Spleen (tissue), 11 donors: ENCODE measurements at regions not wholly inside any gene's neighbourhood (a gene's known extent, or its start where the extent isn't known, plus 50 kb on each side); places are given as distances from the start of the nearest gene placed in this dataset.

Experiments
- DNase-seq: peaks from one replicate; pipeline ENCODE4 v3.0.0-alpha.2; 2020
- H3K27ac ChIP-seq, 8 donors: fragments of 200-600 bp; sonication (generic) in 7 of 8; 1 replicate in 4 of 8; 2 replicates in 4 of 8; pipeline versions ENCODE4 v1.5.0 to v1.8.0; 2016 to 2021; ENCODE audit warnings: inconsistent platforms in 4 of 8, mild to moderate bottlenecking in 4 of 8, moderate library complexity in 1 of 8
- H3K27me3 ChIP-seq, 7 donors: fragments of 200-600 bp; sonication (generic) in 6 of 7; replicated peaks in 1 of 7; 1 replicate in 4 of 7; 2 replicates in 3 of 7; pipeline versions ENCODE4 v1.5.0 to v1.8.0; 2016 to 2021; ENCODE audit warnings: inconsistent platforms in 3 of 7, mild to moderate bottlenecking in 1 of 7
- H3K36me3 ChIP-seq, 6 donors: fragments of 200-600 bp; sonication (generic) in 5 of 6; 1 replicate in 4 of 6; 2 replicates in 2 of 6; pipeline versions ENCODE4 v1.5.0 to v1.8.0; 2016 to 2021; ENCODE audit warnings: inconsistent platforms in 2 of 6
- H3K4me1 ChIP-seq, 6 donors: fragments of 200-600 bp; sonication (generic) in 5 of 6; 1 replicate in 3 of 6; 2 replicates in 3 of 6; pipeline versions ENCODE4 v1.5.0 to v1.8.0; 2016 to 2021; ENCODE audit warnings: inconsistent platforms in 3 of 6
- H3K4me3 ChIP-seq, 8 donors: fragments of 200-600 bp; sonication (generic) in 7 of 8; 1 replicate in 4 of 8; 2 replicates in 4 of 8; pipeline versions ENCODE4 v1.5.0 to v1.8.0; 2016 to 2021; ENCODE audit warnings: inconsistent platforms in 4 of 8, mild to moderate bottlenecking in 4 of 8, moderate library complexity in 2 of 8
- H3K9me3 ChIP-seq, 8 donors: fragments of 200-600 bp; sonication (generic) in 7 of 8; 1 replicate in 4 of 8; 2 replicates in 4 of 8; pipeline versions ENCODE4 v1.5.0 to v1.8.0; 2016 to 2021; ENCODE audit warnings: inconsistent platforms in 4 of 8
- POLR2A ChIP-seq, 3 donors: fragments of 450-650 bp; IDR thresholded peaks; one replicate each; pipeline ENCODE4 v1.5.1; 2017; ENCODE audit warnings: antibody characterized with exemption in 3 of 3, mild to moderate bottlenecking in 1 of 3
- POLR2AphosphoS5 ChIP-seq, 3 donors: sonication (generic); formaldehyde crosslinking; IDR thresholded peaks; one replicate each; pipeline ENCODE4 v1.5.1; 2017; ENCODE audit warnings: antibody characterized with exemption in 3 of 3
- WGBS, 5 donors: extraction: QIAGEN DNeasy Blood & Tissue Kit in 3 of 5; methylation state at CpG; one replicate each; pipeline versions ENCODE4 v1.1.5 to v1.1.7; 2013 to 2018; 5-methylcytosine and 5-hydroxymethylcytosine counted together
- intact Hi-C: fragments of 100-400 bp; cut with DNase I; formaldehyde crosslinking; loops from one replicate; pipeline ENCODE4 v1.15.0; 2023; ENCODE audit warnings: low total_unique reads
- TF ChIP-seq, protein P1 (sequence below), 11 experiments: fragments of 200-600 bp in 7 of 11; fragments of 450-650 bp in 4 of 11; sonication (generic) in 4 of 11; IDR thresholded peaks in 8 of 11; conservative IDR thresholded peaks in 3 of 11; 1 replicate in 7 of 11; 2 replicates in 4 of 11; pipeline versions ENCODE4 v1.4.0 to v1.8.0; 2016 to 2021; ENCODE audit warnings: antibody characterized with exemption in 11 of 11, inconsistent platforms in 4 of 11, mild to moderate bottlenecking in 1 of 11
- donor health status: healthy with polysubstance abuse.
- donor health status: DM: no; HTN: no; CAD: no; lungs with moderate emphysema.
- donor health status: DM: no; HTN: no; CAD: no.
- donor health status: Bipolar disorder and iron deficiency.
- donor health status: healthy.
- donor health status: DM: no; HTN: no; CAD: no.
- donor health status: DM: yes; HTN: yes; CAD: no.

DNA sequence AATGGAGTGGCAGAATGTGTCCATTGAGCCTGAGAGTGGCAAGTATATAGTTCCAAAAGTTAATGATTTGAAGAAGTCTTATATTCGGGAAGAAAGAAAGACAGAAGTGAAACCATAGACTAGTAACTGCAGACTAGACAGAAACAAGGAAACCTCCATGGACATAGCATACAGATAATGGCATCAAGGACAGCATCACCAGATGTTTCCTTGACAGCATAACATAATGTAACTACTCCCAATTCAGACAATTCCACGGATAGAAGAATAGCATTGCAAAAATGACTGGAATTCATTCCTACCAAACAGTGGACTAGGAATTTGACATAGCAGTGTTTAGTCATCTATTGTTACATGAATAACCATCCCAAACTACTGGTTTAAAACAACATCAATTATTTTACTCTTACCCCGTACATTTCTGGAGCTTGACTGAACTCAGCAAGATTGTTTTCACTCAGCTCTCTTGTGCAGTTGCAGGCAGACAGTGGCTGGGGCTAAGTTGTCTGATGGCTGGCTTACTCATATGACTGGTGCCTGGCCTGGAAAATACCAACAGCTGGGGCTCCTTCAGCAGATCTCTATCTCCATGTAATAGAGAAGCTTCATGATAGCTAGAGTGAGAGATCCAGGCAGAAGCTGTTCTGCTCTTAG, 109.7 kb upstream of the GADL1 start:
- intact Hi-C loops, result no loop called here
- Histone ChIP-seq H3K4me3 (no peak overlapping the region), H3K27ac (peak overlapping the region in 1 of 8 donors; percentile 45), H3K27me3 (no peaks in the 10 kb centered on the region), H3K4me1 (peaks cover 0 to 3% (median 0%) of the 10 kb centered on the region in 6 donors), H3K36me3 (no peaks in the 10 kb centered on the region), H3K9me3 (no peaks in the 10 kb centered on the region)
- 38 to 76% (median 58%) methylated on average over 3 of the region's 3 CpGs for WGBS, 5 donors
- TF ChIP-seq POLR2A (IDR thresholded peaks at IDR 0.05) (no peak), POLR2AphosphoS5 (IDR thresholded peaks at IDR 0.05) (no peak)
- TF ChIP-seq, protein P1, sequence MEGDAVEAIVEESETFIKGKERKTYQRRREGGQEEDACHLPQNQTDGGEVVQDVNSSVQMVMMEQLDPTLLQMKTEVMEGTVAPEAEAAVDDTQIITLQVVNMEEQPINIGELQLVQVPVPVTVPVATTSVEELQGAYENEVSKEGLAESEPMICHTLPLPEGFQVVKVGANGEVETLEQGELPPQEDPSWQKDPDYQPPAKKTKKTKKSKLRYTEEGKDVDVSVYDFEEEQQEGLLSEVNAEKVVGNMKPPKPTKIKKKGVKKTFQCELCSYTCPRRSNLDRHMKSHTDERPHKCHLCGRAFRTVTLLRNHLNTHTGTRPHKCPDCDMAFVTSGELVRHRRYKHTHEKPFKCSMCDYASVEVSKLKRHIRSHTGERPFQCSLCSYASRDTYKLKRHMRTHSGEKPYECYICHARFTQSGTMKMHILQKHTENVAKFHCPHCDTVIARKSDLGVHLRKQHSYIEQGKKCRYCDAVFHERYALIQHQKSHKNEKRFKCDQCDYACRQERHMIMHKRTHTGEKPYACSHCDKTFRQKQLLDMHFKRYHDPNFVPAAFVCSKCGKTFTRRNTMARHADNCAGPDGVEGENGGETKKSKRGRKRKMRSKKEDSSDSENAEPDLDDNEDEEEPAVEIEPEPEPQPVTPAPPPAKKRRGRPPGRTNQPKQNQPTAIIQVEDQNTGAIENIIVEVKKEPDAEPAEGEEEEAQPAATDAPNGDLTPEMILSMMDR (IDR thresholded peaks at IDR 0.05 in 8 of 11, conservative IDR thresholded peaks at IDR 0.05 in 3 of 11), result no peak
- DNase-seq, result no peak

DNA sequence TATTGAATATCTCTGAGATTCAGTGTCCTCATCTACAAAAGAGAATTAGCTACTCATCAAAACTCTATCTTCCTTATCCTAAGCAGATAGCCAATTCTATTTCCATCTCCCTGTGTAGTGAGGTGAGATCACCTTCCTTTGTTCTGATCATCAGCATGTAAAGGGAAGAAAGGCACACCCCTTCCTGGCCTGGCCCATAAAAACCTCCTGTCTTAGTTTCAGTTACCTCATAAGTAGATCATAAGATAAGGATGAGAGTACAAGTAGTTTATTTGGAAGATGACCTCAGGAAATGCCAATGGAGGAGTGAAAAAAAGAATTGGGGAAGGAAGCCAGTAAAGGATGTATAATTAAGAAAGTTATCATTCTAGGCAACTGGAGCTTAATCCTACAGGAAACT, 114.5 kb upstream of the GADL1 start:
- TF ChIP-seq, protein P1 (IDR thresholded peaks at IDR 0.05 in 8 of 11, conservative IDR thresholded peaks at IDR 0.05 in 3 of 11), result no peak
- no peak for TF ChIP-seq POLR2AphosphoS5 (IDR thresholded peaks at IDR 0.05)
- TF ChIP-seq POLR2A (IDR thresholded peaks at IDR 0.05), result no peak
- intact Hi-C loops, result no loop called here
- H3K9me3 ChIP-seq, result no peaks in the 10 kb centered on the region

DNA sequence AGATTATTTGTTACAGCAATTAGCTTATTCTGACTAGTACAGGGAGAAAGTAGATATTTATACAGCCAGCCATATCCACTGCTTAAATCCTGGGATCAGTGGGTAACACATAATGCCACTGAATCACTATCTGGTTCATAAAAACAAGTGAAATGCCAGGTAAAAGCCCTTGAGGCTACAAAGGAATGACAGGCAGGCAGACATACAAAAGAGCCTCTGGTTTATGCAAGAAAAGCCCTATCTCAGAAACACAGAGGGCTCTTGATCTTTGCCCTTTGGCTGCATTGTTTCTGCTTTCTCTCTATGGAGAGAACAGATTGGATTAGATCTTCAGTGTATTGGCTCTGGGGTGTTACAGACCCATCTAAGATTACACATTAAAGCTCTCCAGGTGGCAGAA, 115.4 kb upstream of the GADL1 start:
- Histone ChIP-seq H3K4me3 (no peak overlapping the region), H3K27ac (no peak overlapping the region), H3K9me3 (no peaks in the 10 kb centered on the region), H3K27me3 (no peaks in the 10 kb centered on the region), H3K36me3 (no peaks in the 10 kb centered on the region), H3K4me1 (peaks cover 0 to 6% (median 0%) of the 10 kb centered on the region in 6 donors)
- no peak for TF ChIP-seq POLR2AphosphoS5 (IDR thresholded peaks at IDR 0.05)
- no peak for TF ChIP-seq POLR2A (IDR thresholded peaks at IDR 0.05)
- TF ChIP-seq, protein P1 (IDR thresholded peaks at IDR 0.05 in 8 of 11, conservative IDR thresholded peaks at IDR 0.05 in 3 of 11), result no peak
- intact Hi-C loops, result no loop called here
- no peak for DNase-seq

More for the DNA sequence above, 114.5 kb upstream of the GADL1 start:
- no peak overlapping the region for H3K4me3 ChIP-seq
- no peak for DNase-seq
- H3K36me3 ChIP-seq, result no peaks in the 10 kb centered on the region
- no peaks in the 10 kb centered on the region for H3K27me3 ChIP-seq
- H3K27ac ChIP-seq, result no peak overlapping the region
- H3K4me1 ChIP-seq, result peaks cover 0 to 6% (median 0%) of the 10 kb centered on the region in 6 donors

DNA sequence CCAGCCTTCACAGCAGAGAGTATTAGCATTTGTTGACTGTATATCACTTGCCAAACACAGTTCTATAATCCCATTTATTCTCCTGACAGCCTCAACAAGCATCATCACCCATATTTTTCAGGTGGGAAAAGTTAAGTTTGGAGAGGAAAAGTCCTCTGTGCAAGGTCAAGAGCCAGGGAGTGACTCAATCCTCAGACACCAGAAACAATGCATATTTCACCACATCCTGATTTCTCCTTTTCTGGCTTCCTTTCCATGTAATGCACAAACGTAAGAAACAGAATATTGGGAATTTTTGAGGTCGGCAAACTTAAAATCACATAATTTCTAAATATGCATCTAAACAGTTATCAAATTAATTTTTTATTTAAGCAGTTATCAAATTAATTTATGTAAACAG, 116.0 kb upstream of the GADL1 start:
- Histone ChIP-seq H3K36me3 (no peaks in the 10 kb centered on the region), H3K9me3 (no peaks in the 10 kb centered on the region), H3K27ac (no peak overlapping the region), H3K27me3 (no peaks in the 10 kb centered on the region), H3K4me3 (no peak overlapping the region), H3K4me1 (peaks cover 0 to 6% (median 0%) of the 10 kb centered on the region in 6 donors)
- intact Hi-C loops, result no loop called here
- TF ChIP-seq POLR2A (IDR thresholded peaks at IDR 0.05) (no peak), POLR2AphosphoS5 (IDR thresholded peaks at IDR 0.05) (no peak)
- TF ChIP-seq, protein P1 (IDR thresholded peaks at IDR 0.05 in 8 of 11, conservative IDR thresholded peaks at IDR 0.05 in 3 of 11), result no peak
- no peak for DNase-seq
- WGBS, 5 donors, result 36 to 57% (median 51%) methylated on average over 2 of the region's 2 CpGs
